ENCODE measurements at regions not wholly inside any gene's neighbourhood (a gene's known extent, or its start where the extent isn't known, plus 50 kb on each side); places are given as distances from the start of the nearest gene placed in this dataset.

GRCh38 chr3:18282507-18282906 is 142.6 kb downstream of the SATB1 start:
- Histone ChIP-seq H3K9me2 (ENCODE audit: insufficient read depth) (no peaks in the 10 kb centered on the region), H3K27me3 (ENCODE audit: insufficient read depth) (no peaks in the 10 kb centered on the region), H4K20me1 (replicated peaks; ENCODE audit: insufficient read depth) (no peaks in the 10 kb centered on the region), H3K36me3 (ENCODE audit: insufficient read depth) (no peaks in the 10 kb centered on the region; the same call in 1 of the 2 replicates), H3K4me1 (ENCODE audit: insufficient read depth) (no peaks in the 10 kb centered on the region), H3K4me3 (no peak overlapping the region), H3K4me2 (no peak overlapping the region), H2AFZ (no peak overlapping the region), H3K79me2 (replicated peaks; ENCODE audit: insufficient read depth) (no peaks in the 10 kb centered on the region), H3K27ac (ENCODE audit: low read depth) (no peak overlapping the region), H3F3A (replicated peaks; ENCODE audit: low read depth) (no peaks in the 10 kb centered on the region)
- TF ChIP-seq EZH2 (IDR thresholded peaks at IDR 0.05; ENCODE audit: low read depth, unreplicated experiment): no peak
- no peak for TF ChIP-seq STAT1 (IDR thresholded peaks at IDR 0.05; ENCODE audit: unreplicated experiment)
- TF ChIP-seq, protein P1, sequence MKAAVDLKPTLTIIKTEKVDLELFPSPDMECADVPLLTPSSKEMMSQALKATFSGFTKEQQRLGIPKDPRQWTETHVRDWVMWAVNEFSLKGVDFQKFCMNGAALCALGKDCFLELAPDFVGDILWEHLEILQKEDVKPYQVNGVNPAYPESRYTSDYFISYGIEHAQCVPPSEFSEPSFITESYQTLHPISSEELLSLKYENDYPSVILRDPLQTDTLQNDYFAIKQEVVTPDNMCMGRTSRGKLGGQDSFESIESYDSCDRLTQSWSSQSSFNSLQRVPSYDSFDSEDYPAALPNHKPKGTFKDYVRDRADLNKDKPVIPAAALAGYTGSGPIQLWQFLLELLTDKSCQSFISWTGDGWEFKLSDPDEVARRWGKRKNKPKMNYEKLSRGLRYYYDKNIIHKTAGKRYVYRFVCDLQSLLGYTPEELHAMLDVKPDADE (IDR thresholded peaks at IDR 0.05): no peak
- TF ChIP-seq ZNF114 (CRISPR knock-in tag; IDR thresholded peaks at IDR 0.05): no peak
- Mint-ChIP-seq H3K27ac (no peak overlapping the region), H3K4me1 (no peaks in the 10 kb centered on the region; the same call in 2 of the 3 replicates), H3K9me3 (no peaks in the 10 kb centered on the region), H3K36me3 (ENCODE audit: low read depth) (no peaks in the 10 kb centered on the region), H3K27me3 (ENCODE audit: insufficient read depth, low read depth, poor library complexity) (no peaks in the 10 kb centered on the region), H3K4me3 (no peak overlapping the region)
- ATAC-seq: no peak
- DNase-seq (ENCODE audit: low spot score): no peak

DNA sequence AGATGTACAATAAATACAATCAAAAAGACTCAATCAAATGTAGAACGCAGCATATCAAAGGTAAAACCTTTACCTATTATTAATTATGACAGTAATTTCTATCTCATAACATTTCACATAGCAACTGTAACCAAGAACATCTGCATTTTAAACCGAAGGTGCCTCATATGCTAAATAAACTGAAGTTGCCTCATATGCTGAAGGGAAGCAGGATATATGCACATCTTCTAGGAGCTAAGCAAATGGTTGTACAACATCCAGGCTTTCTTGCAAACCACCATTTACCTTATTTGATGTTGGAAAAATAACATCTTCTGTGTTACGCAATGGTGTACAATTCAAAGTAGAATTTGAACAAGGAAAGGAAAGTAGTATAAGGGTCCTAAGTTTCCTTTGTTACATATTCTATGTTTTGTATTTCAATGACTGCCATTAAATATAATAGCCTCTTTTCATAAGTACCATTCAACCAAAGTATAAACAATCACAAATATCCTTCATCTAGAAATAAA is 145.9 kb downstream of the SATB1 start:
- H3K4me3 Mint-ChIP-seq: no peak overlapping the region
- H3K4me1 ChIP-seq (ENCODE audit: insufficient read depth): no peaks in the 10 kb centered on the region
- no peaks in the 10 kb centered on the region for H3K27me3 Mint-ChIP-seq (ENCODE audit: insufficient read depth, low read depth, poor library complexity)
- no peak for ATAC-seq
- no peaks in the 10 kb centered on the region for H4K20me1 ChIP-seq (replicated peaks; ENCODE audit: insufficient read depth)
- no peaks in the 10 kb centered on the region for H3K36me3 ChIP-seq (ENCODE audit: insufficient read depth)
- H3K4me1 Mint-ChIP-seq: no peaks in the 10 kb centered on the region
- H3K9me3 Mint-ChIP-seq: no peaks in the 10 kb centered on the region
- H3K9me2 ChIP-seq (ENCODE audit: insufficient read depth): no peaks in the 10 kb centered on the region
- no peaks in the 10 kb centered on the region for H3K36me3 Mint-ChIP-seq (ENCODE audit: low read depth)
- H3K27ac Mint-ChIP-seq: no peak overlapping the region
- H3K27ac ChIP-seq (ENCODE audit: low read depth): no peak overlapping the region
- no peak overlapping the region for H3K4me2 ChIP-seq
- no peak for DNase-seq (ENCODE audit: low spot score)
- H3F3A ChIP-seq (replicated peaks; ENCODE audit: low read depth): no peaks in the 10 kb centered on the region
- no peak overlapping the region for H2AFZ ChIP-seq
- TF ChIP-seq ZNF114 (CRISPR knock-in tag; IDR thresholded peaks at IDR 0.05) (no peak), JUNB (IDR thresholded peaks at IDR 0.05; ENCODE audit: unreplicated experiment) (no peak), CREB1 (CRISPR knock-in tag; IDR thresholded peaks at IDR 0.05; ENCODE audit: low read depth) (no peak), STAT1 (IDR thresholded peaks at IDR 0.05; ENCODE audit: unreplicated experiment) (no peak), NANOG (IDR thresholded peaks at IDR 0.05; ENCODE audit: borderline replicate concordance) (no peak), EZH2 (IDR thresholded peaks at IDR 0.05; ENCODE audit: low read depth, unreplicated experiment) (no peak), POLR2AphosphoS5 (IDR thresholded peaks at IDR 0.05; ENCODE audit: low read depth) (no peak)
- TF ChIP-seq, protein P1 (IDR thresholded peaks at IDR 0.05): no peak
- TF ChIP-seq, protein P2, sequence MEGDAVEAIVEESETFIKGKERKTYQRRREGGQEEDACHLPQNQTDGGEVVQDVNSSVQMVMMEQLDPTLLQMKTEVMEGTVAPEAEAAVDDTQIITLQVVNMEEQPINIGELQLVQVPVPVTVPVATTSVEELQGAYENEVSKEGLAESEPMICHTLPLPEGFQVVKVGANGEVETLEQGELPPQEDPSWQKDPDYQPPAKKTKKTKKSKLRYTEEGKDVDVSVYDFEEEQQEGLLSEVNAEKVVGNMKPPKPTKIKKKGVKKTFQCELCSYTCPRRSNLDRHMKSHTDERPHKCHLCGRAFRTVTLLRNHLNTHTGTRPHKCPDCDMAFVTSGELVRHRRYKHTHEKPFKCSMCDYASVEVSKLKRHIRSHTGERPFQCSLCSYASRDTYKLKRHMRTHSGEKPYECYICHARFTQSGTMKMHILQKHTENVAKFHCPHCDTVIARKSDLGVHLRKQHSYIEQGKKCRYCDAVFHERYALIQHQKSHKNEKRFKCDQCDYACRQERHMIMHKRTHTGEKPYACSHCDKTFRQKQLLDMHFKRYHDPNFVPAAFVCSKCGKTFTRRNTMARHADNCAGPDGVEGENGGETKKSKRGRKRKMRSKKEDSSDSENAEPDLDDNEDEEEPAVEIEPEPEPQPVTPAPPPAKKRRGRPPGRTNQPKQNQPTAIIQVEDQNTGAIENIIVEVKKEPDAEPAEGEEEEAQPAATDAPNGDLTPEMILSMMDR (conservative IDR thresholded peaks at IDR 0.05; ENCODE audit: low read depth in 2 of 2): no peak
- H3K4me3 ChIP-seq: no peak overlapping the region
- H3K79me2 ChIP-seq (replicated peaks; ENCODE audit: insufficient read depth): no peaks in the 10 kb centered on the region
- H3K27me3 ChIP-seq (ENCODE audit: insufficient read depth): no peaks in the 10 kb centered on the region
